ENCODE measurements at regions not wholly inside any gene's neighbourhood (a gene's known extent, or its start where the extent isn't known, plus 50 kb on each side); places are given as distances from the start of the nearest gene placed in this dataset.

GRCh38 chr21:19713313-19713712, 1284.9 kb upstream of the NCAM2 start:
- no peak for DNase-seq

- DNase-seq: no peak
These were observed 1274.1 kb upstream of the NCAM2 start for GRCh38 chr21:19724081-19724480.

- no peak for DNase-seq
These were observed 1267.0 kb upstream of the NCAM2 start for GRCh38 chr21:19731251-19731650.

- DNase-seq: no peak
These were observed 1238.4 kb upstream of the NCAM2 start for GRCh38 chr21:19759836-19760235.

GRCh38 chr21:19767546-19767945, 1230.7 kb upstream of the NCAM2 start:
- DNase-seq: no peak

GRCh38 chr21:19771881-19772280, 1226.3 kb upstream of the NCAM2 start:
- no peak for DNase-seq

GRCh38 chr21:19776076-19776475, 1222.1 kb upstream of the NCAM2 start:
- no peak for DNase-seq

GRCh38 chr21:19781881-19782652, 1216.1 kb upstream of the NCAM2 start:
- no peak for DNase-seq

- no peak for DNase-seq
These were observed 1212.3 kb upstream of the NCAM2 start for GRCh38 chr21:19785941-19786340.

- no peak for DNase-seq
These were observed 1206.2 kb upstream of the NCAM2 start for GRCh38 chr21:19792004-19792403.

- no peak for DNase-seq
These were observed 1191.0 kb upstream of the NCAM2 start for GRCh38 chr21:19807201-19807600.

- no peak for DNase-seq
These were observed 1187.4 kb upstream of the NCAM2 start for GRCh38 chr21:19810779-19811178.

GRCh38 chr21:19830446-19830845, 1167.8 kb upstream of the NCAM2 start:
- DNase-seq: no peak

- DNase-seq: no peak
These were observed 1165.7 kb upstream of the NCAM2 start for GRCh38 chr21:19832551-19832950.

GRCh38 chr21:19833082-19833481, 1165.1 kb upstream of the NCAM2 start:
- DNase-seq: no peak

- no peak for DNase-seq
These were observed 1155.6 kb upstream of the NCAM2 start for GRCh38 chr21:19842601-19843000.

GRCh38 chr21:19844334-19844733, 1153.9 kb upstream of the NCAM2 start:
- no peak for DNase-seq

- no peak for DNase-seq
These were observed 1148.1 kb upstream of the NCAM2 start for GRCh38 chr21:19850157-19850556.

GRCh38 chr21:19853061-19853460, 1145.1 kb upstream of the NCAM2 start:
- no peak for DNase-seq

- no peak for DNase-seq
These were observed 1144.3 kb upstream of the NCAM2 start for GRCh38 chr21:19853709-19854575.

GRCh38 chr21:19855522-19855921, 1142.7 kb upstream of the NCAM2 start:
- DNase-seq: no peak

- no peak for DNase-seq
These were observed 1133.7 kb upstream of the NCAM2 start for GRCh38 chr21:19864476-19864875.

- no peak for DNase-seq
These were observed 1127.5 kb upstream of the NCAM2 start for GRCh38 chr21:19870682-19871081.

GRCh38 chr21:19874521-19874920, 1123.7 kb upstream of the NCAM2 start:
- no peak for DNase-seq

All from activated T-cell treated with anti-CD3 and anti-CD28 coated beads, Interleukin-2, amount 50 U/mL, for 48 hours (primary cell).